HG02759 (cell line): ENCODE measurements at regions not wholly inside any gene's neighbourhood (a gene's known extent, or its start where the extent isn't known, plus 50 kb on each side); places are given as distances from the start of the nearest gene placed in this dataset.

Source experiments
- ATAC-seq: cut with Tn5 transposase; IDR thresholded peaks from one replicate; pipeline ENCODE4 v1.9.1; 2021; ENCODE audit warnings: mild to moderate bottlenecking, moderate library complexity; ENCODE audit not compliant: unreplicated experiment

DNA sequence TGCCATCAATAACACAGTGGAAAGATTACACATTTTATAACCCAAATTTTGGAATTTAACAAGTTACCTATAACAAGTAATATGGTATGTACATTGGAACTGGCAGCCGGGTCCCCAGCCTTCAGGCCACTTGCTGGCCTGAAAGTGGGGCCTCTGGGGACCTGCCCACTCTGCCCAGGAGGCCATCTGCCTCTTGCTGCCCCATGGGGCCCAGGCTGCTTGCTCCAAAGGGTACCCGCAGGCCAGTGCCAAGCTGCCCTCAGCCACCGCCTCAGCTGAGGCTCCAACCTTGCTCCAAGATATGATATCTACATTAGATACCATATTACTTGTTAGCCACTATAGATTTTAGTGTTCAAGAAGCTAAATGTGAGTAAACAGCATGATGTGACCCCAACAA, 120.8 kb upstream of the TMEFF2 start:
- no peak for ATAC-seq

DNA sequence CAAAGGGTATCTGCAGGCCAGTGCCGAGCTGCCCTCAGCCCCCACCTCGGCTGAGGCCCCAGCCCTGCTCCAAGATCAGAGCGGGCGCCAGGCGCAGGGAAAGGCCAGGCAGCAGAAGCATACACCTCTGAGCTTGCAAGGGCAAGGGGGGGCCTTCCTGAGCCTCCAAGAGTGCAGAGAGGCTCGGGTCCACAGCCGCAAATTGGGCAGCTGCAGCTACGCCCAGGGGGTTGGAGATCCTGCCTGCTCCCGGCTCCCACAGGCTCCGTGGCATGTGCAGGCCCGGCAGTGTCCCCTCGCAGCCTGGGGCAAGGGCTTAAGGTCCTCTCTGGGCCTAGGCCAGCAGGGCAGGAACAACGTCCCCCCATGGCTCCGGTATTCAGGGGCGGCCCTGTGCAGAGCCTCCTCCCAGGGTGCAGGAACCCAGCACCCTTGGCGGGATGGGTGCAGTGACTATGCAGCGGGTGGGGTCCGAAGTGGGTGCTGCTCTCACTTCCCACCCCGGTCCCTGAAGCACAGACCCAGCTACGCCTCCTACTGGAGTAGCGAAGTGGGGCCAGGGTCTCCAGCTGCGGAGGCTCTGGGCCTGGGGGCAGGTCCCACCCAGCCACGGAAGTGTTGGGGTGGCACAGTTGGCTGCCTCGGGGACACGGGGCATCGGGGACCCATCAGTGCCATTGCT, 120.2 kb upstream of the TMEFF2 start:
- no peak for ATAC-seq

DNA sequence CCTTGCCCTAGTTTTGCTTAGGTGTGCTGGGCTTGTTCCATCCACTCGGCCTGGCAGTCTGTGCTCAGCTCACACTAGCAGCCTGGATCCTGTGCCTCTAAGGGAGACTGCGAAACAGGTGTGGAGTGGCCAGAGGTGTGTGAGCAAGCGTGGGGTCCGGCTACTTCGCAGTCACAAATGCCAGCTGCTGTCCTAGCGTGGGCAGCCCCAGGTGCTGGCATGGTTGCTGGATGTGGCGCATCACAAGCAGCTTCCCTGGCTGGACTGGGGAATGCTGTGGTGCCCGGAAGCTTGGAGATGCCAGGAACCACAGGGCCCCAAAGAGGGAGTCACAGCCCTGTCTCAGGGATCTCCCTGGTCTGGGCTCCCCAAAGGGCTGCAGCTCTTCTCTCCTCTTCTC, 119.0 kb upstream of the TMEFF2 start:
- no peak for ATAC-seq

DNA sequence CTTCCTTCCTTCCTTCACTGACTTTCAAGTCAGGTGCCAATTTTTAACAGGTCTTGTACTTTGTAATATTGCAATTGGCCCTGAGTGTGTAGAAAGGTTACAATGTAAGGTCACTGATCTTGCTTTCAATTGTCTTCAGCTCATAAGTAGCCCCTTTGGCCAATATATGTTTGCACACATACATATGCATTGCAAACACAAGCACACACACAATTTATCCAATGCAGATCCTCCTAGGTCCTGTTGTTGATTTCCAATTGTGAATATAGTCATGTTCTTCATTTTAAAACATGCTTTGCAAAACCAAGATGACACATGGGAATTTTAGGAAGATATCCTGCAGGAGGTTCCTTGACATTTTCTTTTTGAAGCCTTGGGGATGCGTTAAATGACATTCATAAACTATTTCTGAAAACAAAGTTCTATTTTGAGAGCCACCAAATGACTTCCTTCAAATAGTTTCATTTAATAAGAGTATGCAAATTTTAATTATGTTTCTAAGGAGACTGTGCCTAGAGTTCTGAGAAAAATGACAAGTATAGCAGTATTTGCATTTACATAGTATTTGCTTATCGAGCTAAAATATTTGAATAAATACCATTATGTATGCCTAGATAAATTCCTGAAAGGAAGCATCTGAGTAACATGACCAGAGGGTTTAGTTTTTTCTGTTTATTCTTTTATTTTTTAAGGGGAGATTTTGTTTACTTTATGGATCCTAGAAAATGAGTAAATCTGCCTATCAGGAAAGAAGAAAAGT, 117.1 kb upstream of the TMEFF2 start:
- no peak for ATAC-seq

DNA sequence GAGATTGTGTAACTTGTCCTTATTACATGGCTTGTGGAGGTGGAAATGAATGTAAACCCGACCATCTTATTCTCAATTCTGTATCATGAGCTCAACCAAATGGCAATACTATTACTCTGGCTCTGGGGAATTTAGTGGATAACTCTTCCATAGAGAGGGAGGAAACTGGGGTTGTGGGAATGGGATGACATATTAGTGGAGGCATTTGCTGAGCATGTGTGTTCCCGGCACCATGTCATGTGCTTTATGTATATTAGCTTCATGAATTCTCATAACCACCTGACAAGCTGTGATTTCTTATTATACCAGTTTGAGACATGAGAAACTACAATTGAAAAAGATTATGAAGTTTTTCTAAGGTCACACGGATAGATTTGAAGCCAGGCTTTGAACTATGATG, 112.8 kb upstream of the TMEFF2 start:
- no peak for ATAC-seq

DNA sequence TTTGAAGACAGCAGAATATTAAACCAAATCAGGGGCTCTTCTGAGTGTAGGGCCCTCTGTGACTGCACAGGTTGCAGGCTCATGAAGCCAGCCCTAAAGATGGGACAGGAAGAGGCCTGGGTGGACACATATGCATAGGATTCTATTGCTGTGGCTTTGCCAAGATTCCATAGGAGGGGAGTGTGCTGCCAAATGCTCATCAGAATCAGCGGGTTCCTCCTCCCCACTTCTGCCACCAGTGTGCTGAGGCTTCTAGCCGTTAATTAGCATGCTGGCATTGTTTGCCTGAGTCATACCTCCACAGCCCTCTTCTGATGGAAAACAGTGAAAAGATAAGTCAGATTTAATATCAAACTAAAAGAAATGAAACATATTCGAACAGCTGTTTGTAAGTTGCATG, 103.9 kb upstream of the TMEFF2 start:
- no peak for ATAC-seq

DNA sequence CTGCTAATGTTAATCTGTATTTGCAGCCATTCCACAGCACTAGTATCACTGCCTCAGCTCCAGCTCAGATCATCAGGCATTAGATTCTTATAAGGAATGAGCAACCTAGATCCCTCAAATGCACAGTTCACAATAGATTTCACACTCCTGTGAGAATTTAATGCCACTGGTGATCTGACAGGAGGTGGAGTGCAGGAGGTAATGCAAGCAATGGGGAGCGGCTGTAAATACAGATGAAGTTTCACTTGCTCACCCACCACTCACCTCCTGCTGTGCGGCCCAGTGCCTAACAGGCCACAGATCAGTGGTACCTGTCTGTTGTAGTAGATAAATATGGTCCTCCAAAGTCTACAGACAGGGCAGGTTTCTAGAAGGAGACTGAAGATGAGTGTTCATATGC, 97.7 kb upstream of the TMEFF2 start:
- ATAC-seq, result no peak

DNA sequence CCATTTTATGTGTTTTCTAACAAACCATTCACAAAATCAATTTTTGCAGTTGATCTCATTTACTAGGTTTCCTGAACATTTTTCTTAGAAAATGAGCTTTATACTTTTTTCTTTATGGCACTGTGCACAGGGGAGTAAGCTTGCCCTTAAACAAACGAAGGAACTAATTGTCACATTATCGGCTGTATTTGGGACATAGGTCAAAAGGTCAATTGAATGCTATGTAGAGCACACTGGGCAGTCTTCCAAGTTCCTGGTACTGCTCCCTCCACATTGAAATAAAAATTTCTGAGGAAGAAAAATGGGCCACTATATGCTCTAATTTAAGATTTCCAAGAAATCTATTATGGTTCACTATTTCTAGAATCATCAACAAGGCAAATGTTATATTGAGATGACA, 93.6 kb upstream of the TMEFF2 start:
- ATAC-seq, result no peak

DNA sequence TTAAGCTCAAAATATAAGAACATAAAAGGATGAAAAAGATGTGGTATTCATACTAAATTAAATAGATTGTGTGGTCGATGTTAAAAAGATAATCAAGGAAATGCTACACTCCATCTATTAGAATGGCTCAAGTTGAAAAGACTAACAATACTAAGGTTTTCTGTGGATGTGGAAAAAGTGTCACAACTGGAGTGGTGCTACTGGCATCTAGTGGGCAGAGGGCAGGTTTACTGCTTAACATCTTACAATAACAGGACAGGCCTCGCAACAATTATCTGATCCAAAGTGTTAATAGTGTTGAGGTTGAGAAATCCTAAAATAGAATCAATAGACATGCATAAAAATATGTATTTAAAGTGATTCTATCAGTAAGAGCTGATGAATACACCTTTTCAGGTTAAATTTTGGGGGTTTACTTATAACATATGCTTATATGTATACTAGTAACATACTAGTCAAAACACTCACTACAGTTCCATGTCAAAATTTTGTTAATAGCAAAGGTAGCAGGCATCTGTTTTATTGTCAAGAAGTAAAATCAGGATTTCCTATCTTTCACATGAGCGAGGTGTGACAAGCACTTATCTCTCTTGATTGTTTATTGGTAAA, 91.5 kb upstream of the TMEFF2 start:
- ATAC-seq, result peak; percentile 47

DNA sequence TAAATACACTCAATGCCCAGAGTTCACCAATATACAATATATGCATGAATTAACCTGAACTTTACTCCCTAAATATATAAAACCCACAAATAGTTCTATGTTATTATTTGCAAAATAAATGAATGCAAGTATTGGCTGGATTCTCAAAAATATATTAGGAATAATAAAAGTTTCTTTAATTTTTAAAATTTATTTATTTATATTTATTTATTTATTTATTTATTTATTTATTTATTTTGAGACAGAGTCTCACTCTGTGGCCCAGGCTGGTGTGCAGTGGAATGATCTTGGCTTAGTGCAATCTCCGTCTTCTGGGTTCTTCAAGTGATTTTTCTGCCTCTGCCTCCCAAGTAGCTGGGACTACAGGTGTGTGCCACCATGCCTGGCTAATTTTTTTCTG, 88.7 kb upstream of the TMEFF2 start:
- ATAC-seq, result no peak

DNA sequence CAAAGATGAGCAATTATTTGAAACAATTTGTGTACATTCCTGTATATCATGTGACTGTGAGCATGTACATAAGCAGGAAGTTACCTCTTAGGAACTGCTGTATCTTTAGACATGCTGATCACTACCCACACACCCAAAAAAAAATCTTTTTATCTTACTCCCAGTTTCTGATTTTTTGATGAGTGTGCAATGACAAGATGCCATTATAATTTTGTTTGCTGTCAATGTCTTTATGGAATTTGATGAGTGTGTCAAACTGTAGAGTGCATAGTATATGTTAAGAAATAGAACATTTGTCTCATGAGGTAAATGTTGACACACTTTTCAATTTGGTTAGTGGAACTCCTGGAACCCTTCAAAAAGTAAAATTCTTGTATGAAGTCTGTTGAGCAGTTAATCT, 84.0 kb upstream of the TMEFF2 start:
- no peak for ATAC-seq

DNA sequence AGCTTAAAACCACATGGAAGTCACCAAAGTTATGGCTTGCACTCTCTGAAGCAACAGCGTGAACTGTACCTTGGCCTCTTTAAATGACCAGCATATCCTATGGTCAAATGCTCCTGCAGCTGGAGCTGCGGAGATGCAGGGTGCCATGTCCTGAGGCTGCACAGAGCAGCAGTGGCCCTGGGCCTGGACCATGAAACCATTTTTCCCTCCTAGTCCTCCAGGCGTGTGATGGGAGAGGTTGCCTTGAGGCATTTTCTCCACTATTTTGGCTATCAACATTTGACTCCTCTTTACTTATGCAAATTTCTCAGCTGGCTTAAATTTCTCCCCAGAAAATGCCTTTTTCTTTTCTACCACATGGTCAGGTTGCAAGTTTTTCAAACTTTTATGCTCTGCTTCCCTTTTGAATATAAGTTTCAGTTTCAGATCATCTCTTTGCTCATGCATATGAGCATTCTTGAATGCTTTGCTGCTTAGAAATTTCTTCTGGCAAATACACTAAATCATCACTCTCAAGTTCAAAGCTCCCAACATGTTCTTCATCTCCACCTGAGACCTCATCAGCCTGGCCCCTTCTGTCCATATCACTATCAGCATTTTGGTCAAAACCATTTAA, 82.9 kb upstream of the TMEFF2 start:
- ATAC-seq, result no peak

DNA sequence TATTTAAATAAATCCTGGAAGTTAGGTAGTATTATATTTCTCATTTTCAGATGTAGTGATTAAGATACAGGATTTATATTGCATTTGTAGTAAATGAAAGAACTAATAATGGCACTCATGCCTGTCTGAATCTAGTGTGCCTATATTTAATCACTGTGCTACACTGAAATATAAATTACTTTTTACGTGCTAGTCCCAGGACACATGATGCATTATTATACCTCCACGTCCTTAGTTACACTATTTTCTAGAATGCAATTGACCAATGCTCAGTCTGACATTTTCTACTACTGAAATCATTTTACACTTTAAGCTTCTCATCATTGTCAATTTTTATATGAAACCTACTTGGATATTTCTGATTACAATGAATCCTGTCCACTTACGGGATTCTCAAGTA, 80.9 kb upstream of the TMEFF2 start:
- no peak for ATAC-seq

DNA sequence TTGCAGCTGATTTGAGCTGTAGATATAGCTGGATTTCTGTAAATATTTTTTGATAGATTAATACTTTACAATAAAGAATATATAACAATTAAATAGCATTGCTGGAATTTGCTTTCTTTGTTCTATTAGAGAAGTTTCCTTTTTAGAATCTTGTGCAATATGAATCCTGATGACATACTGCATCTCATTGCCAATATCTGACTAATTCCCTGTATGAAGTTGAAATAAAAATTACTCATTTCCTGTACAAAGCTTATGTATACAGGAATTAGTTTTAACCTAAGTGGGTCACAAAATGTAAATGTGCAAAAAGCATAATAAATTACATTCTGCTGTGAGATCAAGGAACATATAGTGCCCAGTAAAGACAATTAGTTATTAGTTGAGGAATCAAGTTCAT, 72.8 kb upstream of the TMEFF2 start:
- ATAC-seq, result no peak

DNA sequence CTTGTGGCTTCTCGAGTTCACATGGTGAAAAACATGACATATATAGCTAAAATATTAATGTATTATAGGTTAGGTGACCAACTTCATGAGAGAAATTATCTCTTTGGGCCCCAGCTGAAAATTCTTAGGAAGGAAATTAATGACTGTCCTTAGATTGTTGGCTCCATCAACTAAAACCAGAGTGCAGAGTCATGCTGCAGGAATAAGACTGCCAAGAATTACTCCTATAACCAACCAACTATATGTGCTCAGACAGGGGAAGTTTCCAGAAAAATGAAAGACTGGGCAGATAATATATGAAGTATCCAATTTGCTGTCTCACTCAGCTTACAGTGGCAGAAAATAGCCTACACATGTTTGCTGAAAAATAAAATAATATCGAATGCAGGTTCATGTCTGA, 71.0 kb upstream of the TMEFF2 start:
- ATAC-seq, result no peak

DNA sequence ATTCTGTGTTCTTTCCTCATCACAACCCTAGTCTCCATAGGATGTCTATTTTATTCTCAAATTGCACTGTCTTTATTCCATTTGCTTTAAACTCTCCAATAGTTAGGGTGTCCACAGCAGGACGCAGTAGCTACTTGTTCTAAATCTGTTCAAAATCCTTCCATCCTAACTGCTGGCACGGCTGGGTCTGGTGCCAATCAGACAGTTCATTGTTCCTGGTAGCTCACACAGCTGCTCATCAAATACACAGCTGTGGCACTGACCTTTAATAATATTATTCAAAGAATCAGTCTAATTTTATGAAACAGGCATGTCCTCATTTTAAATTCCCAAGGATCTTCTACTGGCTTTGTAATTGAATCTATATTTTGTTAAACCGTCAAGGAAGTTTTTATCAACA, 59.7 kb upstream of the TMEFF2 start:
- no peak for ATAC-seq

DNA sequence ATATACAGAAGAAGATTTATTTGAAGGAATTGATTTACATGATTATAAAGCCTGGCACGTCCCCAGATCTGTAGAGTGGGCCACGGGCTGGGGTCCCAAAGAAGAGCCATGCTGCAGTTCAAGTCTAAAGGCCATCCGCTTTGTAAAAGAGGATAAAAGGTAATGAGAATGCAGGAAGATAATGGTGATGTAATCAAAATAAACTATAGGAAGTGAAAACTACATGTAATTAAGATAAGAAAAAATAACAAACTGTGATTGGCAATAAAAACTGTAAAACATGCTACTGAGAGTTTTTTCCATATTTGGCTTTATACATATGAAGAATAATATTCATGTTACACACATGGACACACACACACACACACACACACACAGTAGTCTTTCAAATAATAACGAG, 59.0 kb upstream of the TMEFF2 start:
- ATAC-seq, result no peak

DNA sequence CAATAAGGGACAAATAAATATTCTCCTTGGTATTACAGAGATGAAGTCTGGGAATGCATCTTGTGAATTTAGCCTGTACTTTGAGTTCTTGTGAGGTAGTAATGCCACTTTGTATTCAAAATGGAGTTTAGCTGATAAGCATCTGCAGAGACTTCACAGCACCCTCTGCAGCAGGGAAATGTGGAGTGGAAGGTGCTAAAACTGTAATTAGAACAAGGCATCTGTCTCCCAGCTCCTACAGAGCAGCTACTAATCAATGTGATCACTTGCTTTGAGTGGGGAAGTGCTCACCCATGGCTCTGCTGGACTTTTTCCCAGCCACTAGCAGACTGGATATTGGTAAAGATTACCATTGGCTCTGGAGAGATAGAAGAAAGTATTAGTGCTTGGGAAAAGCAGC, 56.2 kb upstream of the TMEFF2 start:
- no peak for ATAC-seq

DNA sequence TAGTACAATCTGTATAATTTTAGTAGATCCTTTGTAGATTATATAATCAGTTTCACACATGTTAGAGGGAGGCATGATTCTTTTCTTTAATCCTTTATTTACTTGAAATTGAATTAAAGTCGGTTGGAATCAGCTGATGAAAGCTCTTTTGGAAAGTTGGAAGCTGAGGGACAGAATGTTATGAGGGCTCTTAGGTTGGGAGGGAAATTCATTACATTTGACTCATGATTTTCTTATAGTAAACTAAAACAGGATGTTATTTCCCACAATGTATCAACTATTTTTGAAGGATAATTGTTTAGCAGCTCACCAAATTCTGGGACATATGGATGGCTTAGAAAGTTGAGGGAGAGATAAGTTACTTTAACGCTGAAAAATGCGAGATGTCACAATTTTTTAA, 52.7 kb upstream of the TMEFF2 start:
- ATAC-seq, result no peak

DNA sequence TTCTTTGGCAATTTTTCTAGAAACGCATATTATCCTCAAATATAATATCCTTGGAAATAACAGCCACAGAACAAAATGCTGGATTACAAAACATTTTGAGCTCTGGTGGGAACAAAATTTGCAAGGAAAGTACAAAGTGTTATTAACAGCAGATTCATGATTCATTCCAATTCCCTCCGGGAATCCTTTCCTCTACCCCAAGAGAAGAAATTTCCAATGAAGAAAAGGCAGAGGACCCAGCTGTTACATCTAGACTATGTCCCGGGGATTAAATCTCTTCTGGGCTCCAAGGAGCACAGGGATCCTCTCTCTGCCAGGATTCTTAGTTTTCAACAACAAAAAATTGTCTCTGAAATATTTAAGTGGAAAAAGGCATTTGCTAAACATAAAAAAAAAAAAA, 51.6 kb upstream of the TMEFF2 start:
- no peak for ATAC-seq

DNA sequence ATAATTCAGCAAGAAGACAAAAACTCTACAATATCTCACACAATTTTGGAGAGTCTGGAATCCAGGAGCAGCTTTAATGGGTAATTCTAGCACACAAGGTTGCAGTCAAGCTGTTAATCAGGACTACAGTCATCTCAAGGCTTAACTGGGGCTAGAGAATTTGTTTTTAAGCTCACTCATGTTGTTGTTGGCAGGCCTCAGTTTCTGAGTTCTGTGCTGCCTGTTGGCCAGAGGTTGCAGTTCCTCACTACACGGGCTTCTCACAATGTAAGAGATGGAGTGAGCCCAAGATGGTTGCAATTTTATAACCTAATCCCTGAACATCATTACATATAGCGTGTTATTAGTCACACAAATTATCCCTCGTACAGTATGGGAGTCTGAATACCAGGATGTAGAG, 50.6 kb upstream of the TMEFF2 start:
- ATAC-seq, result no peak
